GM21526 (cell line): ENCODE measurements at regions not wholly inside any gene's neighbourhood (a gene's known extent, or its start where the extent isn't known, plus 50 kb on each side); places are given as distances from the start of the nearest gene placed in this dataset.

ENCODE experiments used
- ATAC-seq: cut with Tn5 transposase; IDR thresholded peaks from one replicate; pipeline ENCODE4 v1.9.1; 2021; ENCODE audit warnings: moderate library complexity; ENCODE audit not compliant: unreplicated experiment, low FRiP score

- ATAC-seq, result no peak
Observed at GRCh38 chr16:73553941-73554660, 506.2 kb upstream of the ZFHX3 start.

- no peak for ATAC-seq
Observed at GRCh38 chr16:73549984-73550631, 502.2 kb upstream of the ZFHX3 start.

GRCh38 chr16:73547552-73548403 lies 499.9 kb upstream of the ZFHX3 start:
- ATAC-seq, result no peak

GRCh38 chr16:73546341-73546845 lies 498.5 kb upstream of the ZFHX3 start:
- no peak for ATAC-seq

GRCh38 chr16:73545755-73546154 lies 497.8 kb upstream of the ZFHX3 start:
- ATAC-seq, result no peak

- ATAC-seq, result no peak
Observed at GRCh38 chr16:73545290-73545689, 497.4 kb upstream of the ZFHX3 start.

- ATAC-seq, result no peak
Observed at GRCh38 chr16:73544826-73545225, 496.9 kb upstream of the ZFHX3 start.

- ATAC-seq, result no peak
Observed at GRCh38 chr16:73543970-73544599, 496.2 kb upstream of the ZFHX3 start.

- ATAC-seq, result no peak
Observed at GRCh38 chr16:73543331-73543969, 495.5 kb upstream of the ZFHX3 start.

- ATAC-seq, result no peak
Observed at GRCh38 chr16:73542885-73543284, 495.0 kb upstream of the ZFHX3 start.

GRCh38 chr16:73537921-73538320 lies 490.0 kb upstream of the ZFHX3 start:
- ATAC-seq, result no peak

GRCh38 chr16:73536931-73537330 lies 489.0 kb upstream of the ZFHX3 start:
- no peak for ATAC-seq

- no peak for ATAC-seq
Observed at GRCh38 chr16:73531021-73531420, 483.1 kb upstream of the ZFHX3 start.

GRCh38 chr16:73530529-73530928 lies 482.6 kb upstream of the ZFHX3 start:
- ATAC-seq, result no peak

GRCh38 chr16:73529303-73530012 lies 481.5 kb upstream of the ZFHX3 start:
- ATAC-seq, result no peak

- no peak for ATAC-seq
Observed at GRCh38 chr16:73527187-73527586, 479.3 kb upstream of the ZFHX3 start.

- ATAC-seq, result no peak
Observed at GRCh38 chr16:73526011-73526804, 478.3 kb upstream of the ZFHX3 start.

- ATAC-seq, result no peak
Observed at GRCh38 chr16:73523209-73523608, 475.3 kb upstream of the ZFHX3 start.

- no peak for ATAC-seq
Observed at GRCh38 chr16:73521499-73521898, 473.6 kb upstream of the ZFHX3 start.
